ENCODE measurements at regions not wholly inside any gene's neighbourhood (a gene's known extent, or its start where the extent isn't known, plus 50 kb on each side); places are given as distances from the start of the nearest gene placed in this dataset.
A peak's percentile ranks its signal among the peaks of the same experiment; 100 is the strongest.
"Not testable (repeated sequence)": the region's sequence is repeated elsewhere in the genome, so short reads cannot be mapped to it uniquely, and the experiment has no call there.

DNA sequence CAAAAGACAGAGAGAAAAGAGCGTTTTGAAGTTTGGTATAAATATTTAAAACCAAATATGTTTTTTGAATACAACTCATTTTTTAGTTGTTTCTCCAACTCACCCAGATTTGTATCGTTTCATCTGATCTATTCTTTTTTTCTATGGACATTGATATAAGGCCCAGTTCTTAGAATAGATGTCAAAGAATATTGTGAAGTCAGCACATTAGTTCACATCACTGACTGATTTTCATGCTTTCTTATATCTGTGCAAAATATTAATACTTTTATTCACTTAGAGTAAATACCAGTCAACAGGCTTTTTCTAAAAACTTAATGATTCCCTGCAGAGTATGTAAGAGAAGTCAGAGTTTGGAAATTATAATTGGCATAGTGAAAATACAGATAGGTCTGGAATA lies 254.4 kb upstream of the PTPRD start:
- H3K4me3 Mint-ChIP-seq (ENCODE audit: unreplicated experiment): no peak overlapping the region
- no peaks in the 10 kb centered on the region for H3K27me3 Mint-ChIP-seq (ENCODE audit: low read depth)
- no peaks in the 10 kb centered on the region for H3K36me3 Mint-ChIP-seq (ENCODE audit: low read depth)
- H3K27ac Mint-ChIP-seq (ENCODE audit: unreplicated experiment): no peak overlapping the region
- peaks cover 2% of the 10 kb centered on the region for H3K9me3 Mint-ChIP-seq (ENCODE audit: low read depth)
- no peak for DNase-seq (ENCODE audit: low spot score)
- TF ChIP-seq, protein P1, sequence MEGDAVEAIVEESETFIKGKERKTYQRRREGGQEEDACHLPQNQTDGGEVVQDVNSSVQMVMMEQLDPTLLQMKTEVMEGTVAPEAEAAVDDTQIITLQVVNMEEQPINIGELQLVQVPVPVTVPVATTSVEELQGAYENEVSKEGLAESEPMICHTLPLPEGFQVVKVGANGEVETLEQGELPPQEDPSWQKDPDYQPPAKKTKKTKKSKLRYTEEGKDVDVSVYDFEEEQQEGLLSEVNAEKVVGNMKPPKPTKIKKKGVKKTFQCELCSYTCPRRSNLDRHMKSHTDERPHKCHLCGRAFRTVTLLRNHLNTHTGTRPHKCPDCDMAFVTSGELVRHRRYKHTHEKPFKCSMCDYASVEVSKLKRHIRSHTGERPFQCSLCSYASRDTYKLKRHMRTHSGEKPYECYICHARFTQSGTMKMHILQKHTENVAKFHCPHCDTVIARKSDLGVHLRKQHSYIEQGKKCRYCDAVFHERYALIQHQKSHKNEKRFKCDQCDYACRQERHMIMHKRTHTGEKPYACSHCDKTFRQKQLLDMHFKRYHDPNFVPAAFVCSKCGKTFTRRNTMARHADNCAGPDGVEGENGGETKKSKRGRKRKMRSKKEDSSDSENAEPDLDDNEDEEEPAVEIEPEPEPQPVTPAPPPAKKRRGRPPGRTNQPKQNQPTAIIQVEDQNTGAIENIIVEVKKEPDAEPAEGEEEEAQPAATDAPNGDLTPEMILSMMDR (IDR thresholded peaks at IDR 0.05): no peak
- no peaks in the 10 kb centered on the region for H3K4me1 Mint-ChIP-seq (ENCODE audit: low read depth)

DNA sequence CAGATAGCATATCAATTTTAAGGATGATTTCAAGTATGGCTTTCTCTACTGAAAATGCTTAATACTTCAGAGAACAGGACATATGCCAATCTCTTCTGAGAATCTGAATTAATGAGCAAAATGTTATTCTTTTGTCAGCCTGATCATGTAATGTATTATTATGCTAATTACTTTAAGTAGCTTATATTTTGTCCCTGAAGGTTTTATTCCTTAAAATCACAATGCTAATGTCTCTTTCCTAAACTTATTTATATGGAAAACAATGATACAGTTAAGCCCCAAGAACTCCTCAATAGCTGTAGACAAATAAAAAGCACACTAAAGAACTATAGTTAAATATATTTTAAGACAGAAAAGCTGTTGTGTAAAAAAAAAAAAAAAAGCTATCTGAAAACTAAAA lies 256.9 kb upstream of the PTPRD start:
- Mint-ChIP-seq H3K27ac (ENCODE audit: unreplicated experiment) (no peak overlapping the region), H3K4me3 (ENCODE audit: unreplicated experiment) (no peak overlapping the region), H3K9me3 (ENCODE audit: low read depth) (peaks cover 2% of the 10 kb centered on the region), H3K36me3 (ENCODE audit: low read depth) (no peaks in the 10 kb centered on the region), H3K4me1 (ENCODE audit: low read depth) (no peaks in the 10 kb centered on the region), H3K27me3 (ENCODE audit: low read depth) (no peaks in the 10 kb centered on the region)
- TF ChIP-seq, protein P1 (IDR thresholded peaks at IDR 0.05): no peak
- DNase-seq (ENCODE audit: low spot score): no peak

DNA sequence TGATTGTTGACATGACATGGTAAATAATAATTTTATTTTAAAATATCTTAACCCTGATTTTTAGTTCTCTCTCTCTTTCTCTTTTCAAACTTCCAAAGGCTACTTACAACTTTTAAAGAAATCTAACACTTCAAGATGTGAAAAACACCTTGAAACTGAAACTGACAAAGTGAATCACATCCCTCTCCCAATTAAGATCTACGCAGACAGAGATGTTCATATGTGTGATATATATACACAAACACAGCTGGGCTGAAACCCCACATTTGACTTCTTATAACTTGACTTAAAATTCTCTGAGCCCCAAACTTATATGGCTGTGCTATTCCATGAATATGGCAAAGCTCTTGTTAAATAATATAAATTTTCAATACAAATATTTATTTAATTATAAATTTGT lies 261.2 kb upstream of the PTPRD start:
- H3K27me3 Mint-ChIP-seq (ENCODE audit: low read depth): no peaks in the 10 kb centered on the region
- H3K36me3 Mint-ChIP-seq (ENCODE audit: low read depth): no peaks in the 10 kb centered on the region
- no peak for DNase-seq (ENCODE audit: low spot score)
- peaks cover 4% of the 10 kb centered on the region for H3K4me1 Mint-ChIP-seq (ENCODE audit: low read depth)
- TF ChIP-seq, protein P1 (IDR thresholded peaks at IDR 0.05): no peak
- no peak overlapping the region for H3K4me3 Mint-ChIP-seq (ENCODE audit: unreplicated experiment)
- no peak overlapping the region for H3K27ac Mint-ChIP-seq (ENCODE audit: unreplicated experiment)
- no peaks in the 10 kb centered on the region for H3K9me3 Mint-ChIP-seq (ENCODE audit: low read depth)

DNA sequence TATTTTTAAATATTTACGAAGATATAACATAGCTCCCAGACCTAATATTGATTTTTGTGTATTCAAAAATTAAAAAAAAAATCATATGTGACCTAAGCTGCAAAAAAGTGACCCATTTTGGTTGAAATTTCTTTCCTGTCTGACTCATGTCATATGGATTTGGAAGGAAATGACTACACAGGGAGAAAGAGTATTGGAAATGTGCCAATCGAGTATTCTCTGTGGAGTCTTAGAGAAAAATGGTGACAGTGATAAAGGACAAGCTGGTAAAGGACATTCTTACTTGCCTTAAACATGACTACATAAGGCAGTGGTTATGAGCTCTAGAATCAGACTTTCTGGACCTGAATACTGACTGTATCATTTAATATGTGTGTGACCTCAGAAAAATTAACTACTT lies 262.9 kb upstream of the PTPRD start:
- no peak for DNase-seq (ENCODE audit: low spot score)
- Mint-ChIP-seq H3K27me3 (ENCODE audit: low read depth) (no peaks in the 10 kb centered on the region), H3K27ac (ENCODE audit: unreplicated experiment) (peak overlapping the region; percentile 34), H3K4me3 (ENCODE audit: unreplicated experiment) (no peak overlapping the region), H3K9me3 (ENCODE audit: low read depth) (peaks cover 2% of the 10 kb centered on the region), H3K36me3 (ENCODE audit: low read depth) (no peaks in the 10 kb centered on the region), H3K4me1 (ENCODE audit: low read depth) (peaks cover 4% of the 10 kb centered on the region)
- TF ChIP-seq, protein P1 (IDR thresholded peaks at IDR 0.05): no peak

DNA sequence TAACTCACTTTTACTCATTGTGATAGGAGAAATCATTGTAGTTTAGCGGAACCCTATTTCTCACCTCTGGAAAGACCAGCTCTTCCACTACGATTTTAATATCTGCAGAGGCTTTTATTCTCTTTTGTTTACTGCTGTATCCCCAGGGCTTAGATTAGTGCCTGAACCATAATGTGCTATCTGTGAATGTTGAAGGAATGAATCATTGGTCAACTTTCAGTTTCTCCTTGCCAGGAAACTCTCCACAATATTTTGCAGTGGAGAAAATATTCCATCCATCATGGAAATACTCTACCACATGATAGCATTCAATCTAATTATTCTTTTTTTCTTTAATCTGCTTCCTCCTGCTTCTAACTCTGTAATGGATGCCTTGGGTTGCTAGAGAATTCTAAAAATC lies 263.5 kb upstream of the PTPRD start:
- DNase-seq (ENCODE audit: low spot score): no peak
- peaks cover 4% of the 10 kb centered on the region for H3K4me1 Mint-ChIP-seq (ENCODE audit: low read depth)
- TF ChIP-seq, protein P1 (IDR thresholded peaks at IDR 0.05): no peak
- no peaks in the 10 kb centered on the region for H3K27me3 Mint-ChIP-seq (ENCODE audit: low read depth)
- peaks cover 2% of the 10 kb centered on the region for H3K9me3 Mint-ChIP-seq (ENCODE audit: low read depth)
- H3K4me3 Mint-ChIP-seq (ENCODE audit: unreplicated experiment): no peak overlapping the region
- H3K36me3 Mint-ChIP-seq (ENCODE audit: low read depth): no peaks in the 10 kb centered on the region
- no peak overlapping the region for H3K27ac Mint-ChIP-seq (ENCODE audit: unreplicated experiment)

DNA sequence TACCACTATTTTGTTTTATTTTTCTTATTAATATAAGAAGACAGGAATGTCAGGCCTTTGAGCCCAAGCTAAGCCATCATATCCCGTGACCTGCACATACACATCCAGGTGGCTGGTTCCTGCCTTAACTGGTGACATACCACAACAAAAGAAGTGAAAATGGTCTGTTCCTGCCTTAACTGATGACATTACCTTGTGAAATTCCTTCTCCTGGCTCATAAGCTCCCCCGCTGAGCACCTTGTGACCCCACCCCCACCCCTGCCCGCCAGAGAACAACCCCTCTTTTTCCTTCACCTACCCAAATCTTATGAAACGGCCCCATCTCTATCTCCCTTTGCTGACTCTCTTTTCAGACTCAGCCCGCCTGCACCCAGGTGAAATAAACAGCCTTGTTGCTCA lies 277.5 kb upstream of the PTPRD start:
- H3K27me3 Mint-ChIP-seq (ENCODE audit: low read depth); H3K36me3 Mint-ChIP-seq (ENCODE audit: low read depth); H3K27ac Mint-ChIP-seq (ENCODE audit: unreplicated experiment); H3K4me1 Mint-ChIP-seq (ENCODE audit: low read depth); H3K4me3 Mint-ChIP-seq (ENCODE audit: unreplicated experiment); DNase-seq (ENCODE audit: low spot score): not testable (repeated sequence)
- H3K9me3 Mint-ChIP-seq (ENCODE audit: low read depth): peaks cover 11% of the 10 kb centered on the region

Data from chondrocyte (in vitro differentiated cells).